KMS-11 (cell line): ENCODE measurements at regions not wholly inside any gene's neighbourhood (a gene's known extent, or its start where the extent isn't known, plus 50 kb on each side); places are given as distances from the start of the nearest gene placed in this dataset.

Experiments
- H2AFZ ChIP-seq: fragments of 200-600 bp; sonication (generic); 2 replicates; pipeline ENCODE4 v1.6.1; 2016; ENCODE audit warnings: antibody characterized with exemption, mixed run types, low read depth
- H3K27ac ChIP-seq: fragments of 200-600 bp; sonication (generic); 2 replicates; pipeline ENCODE4 v1.6.1; 2016; ENCODE audit warnings: mild to moderate bottlenecking, mixed run types
- H3K27me3 ChIP-seq: fragments of 200-600 bp; sonication (generic); 2 replicates; pipeline ENCODE4 v1.6.1; 2017; ENCODE audit warnings: mild to moderate bottlenecking, low read depth, mixed run types, moderate library complexity; ENCODE audit not compliant: insufficient read depth
- H3K36me3 ChIP-seq: fragments of 200-600 bp; sonication (generic); 2 replicates; pipeline ENCODE4 v1.6.1; 2017; ENCODE audit warnings: mild to moderate bottlenecking, mixed run types; ENCODE audit not compliant: insufficient read depth
- H3K4me1 ChIP-seq: fragments of 200-600 bp; sonication (generic); 2 replicates; pipeline ENCODE4 v1.6.1; 2016; ENCODE audit warnings: mild to moderate bottlenecking, low read depth, mixed run types; ENCODE audit not compliant: poor library complexity, severe bottlenecking
- H3K4me2 ChIP-seq: fragments of 200-600 bp; sonication (generic); 2 replicates; pipeline ENCODE4 v1.7.0; 2016; ENCODE audit warnings: mild to moderate bottlenecking, mixed run types
- H3K4me3 ChIP-seq: fragments of 200-600 bp; sonication (generic); IDR thresholded peaks from 2 replicates; pipeline ENCODE4 v1.6.1; 2017; ENCODE audit warnings: low read depth, low read length, mixed read lengths; ENCODE audit not compliant: insufficient read depth
- H3K79me2 ChIP-seq: fragments of 200-600 bp; sonication (generic); 2 replicates; pipeline ENCODE4 v1.6.1; 2016; ENCODE audit warnings: low read depth, mixed run types; ENCODE audit not compliant: insufficient read depth
- H3K9ac ChIP-seq: fragments of 200-600 bp; sonication (generic); 2 replicates; pipeline ENCODE4 v1.6.1; 2016; ENCODE audit warnings: mild to moderate bottlenecking, mixed run types
- H4K20me1 ChIP-seq: fragments of 200-600 bp; sonication (generic); 2 replicates; pipeline ENCODE4 v1.6.1; 2016; ENCODE audit warnings: mild to moderate bottlenecking, mixed run types; ENCODE audit not compliant: insufficient read depth
- CTCF ChIP-seq: fragments of 200-600 bp; sonication (generic); conservative IDR thresholded peaks from 2 replicates; pipeline ENCODE4 v1.6.1; 2017; ENCODE audit warnings: low read depth, mild to moderate bottlenecking, antibody characterized with exemption, low read length, moderate library complexity, mixed read lengths

- no peak overlapping the region for H3K4me3 ChIP-seq
- no peak overlapping the region for H3K4me2 ChIP-seq
These were observed 121.0 kb upstream of the TWIST2 start for GRCh38 chr2:238726670-238727584.

GRCh38 chr2:238727585-238728329 lies 120.1 kb upstream of the TWIST2 start:
- Histone ChIP-seq H3K79me2 (no peaks in the 10 kb centered on the region), H3K9ac (no peak overlapping the region), H3K4me2 (no peak overlapping the region), H3K4me1 (no peaks in the 10 kb centered on the region), H3K27ac (no peak overlapping the region), H3K27me3 (no peaks in the 10 kb centered on the region), H4K20me1 (no peaks in the 10 kb centered on the region), H3K4me3 (no peak overlapping the region), H2AFZ (no peak overlapping the region), H3K36me3 (no peaks in the 10 kb centered on the region)
- no peak for TF ChIP-seq CTCF

More at GRCh38 chr2:238726670-238727584, 121.0 kb upstream of the TWIST2 start:
- no peak overlapping the region for H3K27ac ChIP-seq
- no peaks in the 10 kb centered on the region for H3K4me1 ChIP-seq
- H3K9ac ChIP-seq, result no peak overlapping the region
- H2AFZ ChIP-seq, result no peak overlapping the region
- TF ChIP-seq CTCF, result no peak
- no peaks in the 10 kb centered on the region for H4K20me1 ChIP-seq
- no peaks in the 10 kb centered on the region for H3K36me3 ChIP-seq
- H3K79me2 ChIP-seq, result no peaks in the 10 kb centered on the region
- no peaks in the 10 kb centered on the region for H3K27me3 ChIP-seq

- Histone ChIP-seq H3K36me3 (no peaks in the 10 kb centered on the region), H3K27me3 (no peaks in the 10 kb centered on the region), H4K20me1 (no peaks in the 10 kb centered on the region), H3K4me2 (no peak overlapping the region), H3K79me2 (no peaks in the 10 kb centered on the region), H2AFZ (no peak overlapping the region), H3K4me3 (no peak overlapping the region), H3K27ac (no peak overlapping the region), H3K9ac (no peak overlapping the region), H3K4me1 (no peaks in the 10 kb centered on the region)
- no peak for TF ChIP-seq CTCF
These were observed 119.3 kb upstream of the TWIST2 start for GRCh38 chr2:238728330-238729260.

- no peak overlapping the region for H3K4me2 ChIP-seq
- no peak overlapping the region for H3K27ac ChIP-seq
- no peaks in the 10 kb centered on the region for H4K20me1 ChIP-seq
- no peaks in the 10 kb centered on the region for H3K79me2 ChIP-seq
- no peaks in the 10 kb centered on the region for H3K4me1 ChIP-seq
- no peak overlapping the region for H3K4me3 ChIP-seq
- no peaks in the 10 kb centered on the region for H3K27me3 ChIP-seq
- no peak overlapping the region for H2AFZ ChIP-seq
- no peak for TF ChIP-seq CTCF
- H3K36me3 ChIP-seq, result no peaks in the 10 kb centered on the region
- no peak overlapping the region for H3K9ac ChIP-seq
These were observed 118.5 kb upstream of the TWIST2 start for GRCh38 chr2:238729261-238729935.
